Caco-2 (cell line): ENCODE measurements at regions not wholly inside any gene's neighbourhood (a gene's known extent, or its start where the extent isn't known, plus 50 kb on each side); places are given as distances from the start of the nearest gene placed in this dataset.

Source experiments
- BruUV-seq: library from RNA; stranded (reverse); fragments of 400-500 nt; replicated peaks from 2 replicates; lab custom pipeline; 2021; lab: Mats Ljungman, UMichigan
- CTCF ChIA-PET: fragments of 300-600 bp; sonication (Branson Sonifier 250); formaldehyde crosslinking; loops from one replicate; lab custom pipeline; 2022; ENCODE audit warnings: antibody characterized with exemption; lab: Charles Lee
- POLR2A ChIA-PET: fragments of 300-600 bp; sonication (Branson Sonifier 250); formaldehyde crosslinking; loops from one replicate; lab custom pipeline; 2022; ENCODE audit warnings: antibody characterized with exemption; lab: Charles Lee
- DNase-seq, 2 experiments: peaks; one replicate each; pipeline versions ENCODE4 v3.0.0 to v3.0.0-alpha.2; 2020 to 2022
- H3K27me3 ChIP-seq: replicated peaks from 2 replicates; pipeline ENCODE4 v1.6.0; 2011; ENCODE audit warnings: low read length; ENCODE audit not compliant: control insufficient read depth, insufficient read depth
- H3K36me3 ChIP-seq: 2 replicates; pipeline ENCODE4 v1.5.1; 2011; ENCODE audit warnings: low read length; ENCODE audit not compliant: control insufficient read depth, insufficient read depth
- H3K4me1 ChIP-seq: fragments of 250-450 bp; sonication (Bioruptor Pico); 2 replicates; pipeline ENCODE4 v1.5.1; 2020; ENCODE audit warnings: mild to moderate bottlenecking
- H3K4me3 ChIP-seq: 2 replicates; pipeline ENCODE4 v1.5.1; 2011; ENCODE audit warnings: low read depth, mild to moderate bottlenecking, control low read depth, low read length
- H3K9me3 ChIP-seq: fragments of 250-450 bp; sonication (Bioruptor Pico); 2 replicates; pipeline ENCODE4 v1.5.1; 2020; ENCODE audit warnings: mild to moderate bottlenecking, moderate library complexity
- H3K27ac Mint-ChIP-seq: one replicate; pipeline ENCODE4 v1.8.0; 2022; ENCODE audit warnings: mixed read lengths; ENCODE audit not compliant: unreplicated experiment
- H3K27me3 Mint-ChIP-seq: one replicate; pipeline ENCODE4 v1.8.0; 2022; ENCODE audit warnings: mixed read lengths; ENCODE audit not compliant: insufficient read depth, unreplicated experiment
- H3K36me3 Mint-ChIP-seq: one replicate; pipeline ENCODE4 v1.8.0; 2022; ENCODE audit warnings: mild to moderate bottlenecking, mixed read lengths; ENCODE audit not compliant: insufficient read depth, unreplicated experiment
- H3K4me1 Mint-ChIP-seq: one replicate; pipeline ENCODE4 v1.8.0; 2022; ENCODE audit warnings: low read depth, mixed read lengths; ENCODE audit not compliant: unreplicated experiment
- H3K4me3 Mint-ChIP-seq: one replicate; pipeline ENCODE4 v1.8.0; 2022; ENCODE audit warnings: mild to moderate bottlenecking, moderate library complexity, mixed read lengths; ENCODE audit not compliant: unreplicated experiment
- H3K9me3 Mint-ChIP-seq: one replicate; pipeline ENCODE4 v1.8.0; 2022; ENCODE audit warnings: mixed read lengths; ENCODE audit not compliant: unreplicated experiment
- CTCF ChIP-seq, 2 experiments: fragments of 200-600 bp in 1 of 2; IDR thresholded peaks; 1 replicate in 1 of 2; 2 replicates in 1 of 2; pipeline versions ENCODE4 v1.5.1 to v1.8.0; 2011 to 2022; ENCODE audit warnings: antibody characterized with exemption in 1 of 2, control low read depth in 1 of 2, inconsistent platforms in 1 of 2, low read depth in 1 of 2, low read length in 1 of 2, mild to moderate bottlenecking in 1 of 2, moderate library complexity in 1 of 2; ENCODE audit not compliant: insufficient read depth in 1 of 2, severe bottlenecking in 1 of 2, unreplicated experiment in 1 of 2
- intact Hi-C: fragments of 100-400 bp; cut with micrococcal nuclease; formaldehyde crosslinking; loops from one replicate; pipeline ENCODE4 v1.10.0; 2022; ENCODE audit not compliant: unreplicated experiment

- ChIA-PET POLR2A (no interaction called here), CTCF (no interaction called here)
- no peaks in the 10 kb centered on the region for H3K9me3 ChIP-seq
- no peaks in the 10 kb centered on the region for H3K36me3 ChIP-seq
- H3K9me3 Mint-ChIP-seq, result no peaks in the 10 kb centered on the region
- no peaks in the 10 kb centered on the region for H3K4me1 Mint-ChIP-seq
- no peak overlapping the region for H3K4me3 ChIP-seq
- no peak overlapping the region for H3K27ac Mint-ChIP-seq
- no peak for TF ChIP-seq CTCF (IDR thresholded peaks at IDR 0.05; ENCODE audit: insufficient read depth in 1 of 2, low read depth in 1 of 2, low read length in 1 of 2, severe bottlenecking in 1 of 2, unreplicated experiment in 1 of 2)
- no TSS peak for BruUV-seq
- H3K4me3 Mint-ChIP-seq, result no peak overlapping the region
- no peaks in the 10 kb centered on the region for H3K36me3 Mint-ChIP-seq
- no peaks in the 10 kb centered on the region for H3K4me1 ChIP-seq
- no peak for DNase-seq
- intact Hi-C loops, result no loop called here
- no peaks in the 10 kb centered on the region for H3K27me3 ChIP-seq
- H3K27me3 Mint-ChIP-seq, result no peaks in the 10 kb centered on the region
These were observed 1556.4 kb upstream of the ADGRL3 start for GRCh38 chr4:59643682-59644081.

GRCh38 chr4:59644765-59645164 is 1555.4 kb upstream of the ADGRL3 start:
- Histone ChIP-seq H3K27me3 (no peaks in the 10 kb centered on the region), H3K36me3 (no peaks in the 10 kb centered on the region), H3K4me1 (no peaks in the 10 kb centered on the region), H3K9me3 (no peaks in the 10 kb centered on the region), H3K4me3 (no peak overlapping the region)
- BruUV-seq, result no TSS peak
- Mint-ChIP-seq H3K4me1 (no peaks in the 10 kb centered on the region), H3K9me3 (no peaks in the 10 kb centered on the region), H3K27me3 (no peaks in the 10 kb centered on the region), H3K27ac (no peak overlapping the region), H3K4me3 (no peak overlapping the region), H3K36me3 (no peaks in the 10 kb centered on the region)
- POLR2A ChIA-PET, result no interaction called here
- DNase-seq, result no peak
- TF ChIP-seq CTCF (IDR thresholded peaks at IDR 0.05; ENCODE audit: insufficient read depth in 1 of 2, low read depth in 1 of 2, low read length in 1 of 2, severe bottlenecking in 1 of 2, unreplicated experiment in 1 of 2), result no peak
- CTCF ChIA-PET, result no interaction called here
- intact Hi-C loops, result no loop called here

- no peaks in the 10 kb centered on the region for H3K27me3 Mint-ChIP-seq
- BruUV-seq, result no TSS peak
- intact Hi-C loops, result no loop called here
- no peaks in the 10 kb centered on the region for H3K36me3 Mint-ChIP-seq
- no peaks in the 10 kb centered on the region for H3K9me3 ChIP-seq
- H3K4me3 Mint-ChIP-seq, result no peak overlapping the region
- H3K27ac Mint-ChIP-seq, result no peak overlapping the region
- ChIA-PET CTCF (no interaction called here), POLR2A (no interaction called here)
- no peaks in the 10 kb centered on the region for H3K27me3 ChIP-seq
- H3K9me3 Mint-ChIP-seq, result no peaks in the 10 kb centered on the region
- TF ChIP-seq CTCF (IDR thresholded peaks at IDR 0.05; ENCODE audit: insufficient read depth in 1 of 2, low read depth in 1 of 2, low read length in 1 of 2, severe bottlenecking in 1 of 2, unreplicated experiment in 1 of 2), result no peak
- no peak for DNase-seq
- no peaks in the 10 kb centered on the region for H3K4me1 Mint-ChIP-seq
- H3K36me3 ChIP-seq, result no peaks in the 10 kb centered on the region
- H3K4me3 ChIP-seq, result no peak overlapping the region
- H3K4me1 ChIP-seq, result no peaks in the 10 kb centered on the region
These were observed 1554.0 kb upstream of the ADGRL3 start for GRCh38 chr4:59646082-59646481.
